CD4-positive, alpha-beta T cell treated with Interleukin-10 for 1 hour (primary cell): ENCODE measurements at regions not wholly inside any gene's neighbourhood (a gene's known extent, or its start where the extent isn't known, plus 50 kb on each side); places are given as distances from the start of the nearest gene placed in this dataset.
"Not testable (repeated sequence)": the region's sequence is repeated elsewhere in the genome, so short reads cannot be mapped to it uniquely, and the experiment has no call there.

Experiments
- DNase-seq: peaks from one replicate; pipeline ENCODE4 v3.0.0-alpha.2; 2020

DNA sequence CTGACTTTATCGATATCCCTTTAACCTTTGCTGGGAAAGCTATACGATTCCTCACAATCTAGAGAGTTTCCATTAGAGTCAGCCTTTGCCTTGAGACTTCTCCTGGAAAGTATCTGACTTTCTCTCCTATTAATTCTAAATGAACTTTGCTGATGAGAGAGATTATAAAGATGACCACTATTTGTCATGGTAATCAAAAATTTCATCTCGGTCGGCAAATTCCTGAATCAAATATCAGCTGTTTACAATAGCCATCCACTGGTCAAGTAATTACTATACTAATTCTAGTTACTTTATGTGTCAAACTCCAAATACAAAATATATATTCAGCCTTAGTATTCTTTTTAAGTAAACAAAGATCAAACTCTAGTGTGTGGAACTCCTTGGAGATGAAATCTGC is 164.4 kb upstream of the ITGA1 start:
- DNase-seq = no peak

DNA sequence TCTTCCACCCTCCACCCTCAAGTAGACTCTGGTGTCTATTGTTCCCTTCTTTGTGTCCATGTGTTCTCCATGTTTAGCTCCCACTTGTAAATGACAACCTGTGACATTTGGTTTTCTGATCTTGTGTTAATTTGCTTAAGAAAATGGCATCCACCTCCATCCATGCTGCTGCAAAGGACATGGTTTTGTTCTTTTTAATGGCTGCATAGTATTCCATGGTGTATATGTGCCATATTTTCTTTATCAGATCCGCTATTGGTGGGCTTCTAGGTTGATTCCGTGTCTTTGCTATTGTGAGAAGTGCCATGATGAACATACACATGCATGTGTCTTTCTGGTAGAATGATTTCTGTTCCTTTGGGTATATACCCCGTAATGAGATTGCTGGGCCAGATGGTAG is 163.4 kb upstream of the ITGA1 start:
- DNase-seq = no peak

DNA sequence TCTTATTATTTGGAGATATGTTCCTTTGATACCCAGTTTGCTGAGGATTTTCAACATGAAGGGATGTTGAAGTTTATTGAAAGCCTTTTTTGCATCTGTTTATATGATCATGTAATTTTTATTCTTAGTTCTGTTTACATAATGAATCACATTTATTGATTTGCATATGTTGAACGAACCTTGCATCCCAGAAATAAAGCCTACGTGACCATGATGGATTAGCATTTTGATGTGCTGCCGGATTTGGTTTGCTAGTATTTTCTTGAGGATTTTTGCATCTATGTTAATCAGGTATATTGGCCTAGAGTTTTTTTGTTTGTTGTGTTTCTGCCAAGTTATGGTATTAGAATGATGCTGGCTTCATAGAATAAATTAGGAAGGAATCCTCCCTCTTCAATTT is 161.4 kb upstream of the ITGA1 start:
- DNase-seq = no peak

DNA sequence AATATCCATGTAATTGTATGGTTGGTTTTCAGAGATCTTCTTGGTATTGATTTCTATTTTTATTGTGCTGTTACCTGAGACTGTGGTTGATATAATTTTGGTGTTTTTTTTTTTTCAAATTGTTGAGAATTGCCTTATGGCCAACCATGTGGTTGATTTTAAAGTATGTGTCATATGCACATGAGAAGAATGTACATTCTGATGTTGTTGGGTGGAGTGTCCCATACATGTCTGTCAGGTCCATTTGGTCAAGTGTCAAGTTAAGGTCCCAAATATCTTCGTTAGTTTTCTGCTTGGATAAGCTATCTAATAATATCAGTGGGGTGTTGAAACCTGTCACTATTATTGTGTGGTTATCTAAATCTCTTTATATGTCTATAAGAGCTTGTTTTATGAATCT is 160.0 kb upstream of the ITGA1 start:
- no peak for DNase-seq

DNA sequence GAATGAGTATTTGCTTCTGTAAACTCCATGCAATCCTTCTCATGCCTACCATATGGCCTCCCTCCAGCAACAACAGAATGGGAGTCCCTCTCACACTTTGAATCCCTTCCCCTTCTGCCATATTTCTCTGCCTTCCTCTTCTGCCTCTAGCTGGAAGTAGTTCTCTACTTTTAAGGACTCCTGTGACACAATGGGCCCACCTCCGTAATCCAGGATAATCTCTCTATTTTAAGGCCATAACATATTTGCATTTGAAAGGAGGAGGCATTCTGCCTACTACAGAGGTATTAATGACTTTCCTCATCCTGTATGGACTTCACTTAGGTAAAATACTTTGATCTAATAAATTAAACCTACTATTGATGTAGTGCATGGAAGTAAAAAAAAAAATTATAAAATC is 155.4 kb upstream of the ITGA1 start:
- DNase-seq = no peak

DNA sequence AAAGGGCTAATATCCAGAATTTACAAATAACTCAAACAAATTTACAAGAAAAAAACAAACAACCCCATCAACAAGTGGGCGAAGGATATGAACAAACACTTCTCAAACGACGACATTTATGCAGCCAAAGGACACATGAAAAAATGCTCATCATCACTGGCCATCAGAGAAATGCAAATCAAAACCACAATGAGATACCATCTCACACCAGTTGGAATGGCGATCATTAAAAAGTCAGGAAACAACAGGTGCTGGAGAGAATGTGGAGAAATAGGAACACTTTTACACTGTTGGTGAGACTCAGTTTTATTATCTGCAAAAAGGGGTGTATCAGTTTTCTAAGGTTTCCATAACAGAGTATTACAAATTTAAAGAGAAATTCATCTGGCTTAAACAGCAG is 153.5 kb upstream of the ITGA1 start:
- not testable (repeated sequence) for DNase-seq

DNA sequence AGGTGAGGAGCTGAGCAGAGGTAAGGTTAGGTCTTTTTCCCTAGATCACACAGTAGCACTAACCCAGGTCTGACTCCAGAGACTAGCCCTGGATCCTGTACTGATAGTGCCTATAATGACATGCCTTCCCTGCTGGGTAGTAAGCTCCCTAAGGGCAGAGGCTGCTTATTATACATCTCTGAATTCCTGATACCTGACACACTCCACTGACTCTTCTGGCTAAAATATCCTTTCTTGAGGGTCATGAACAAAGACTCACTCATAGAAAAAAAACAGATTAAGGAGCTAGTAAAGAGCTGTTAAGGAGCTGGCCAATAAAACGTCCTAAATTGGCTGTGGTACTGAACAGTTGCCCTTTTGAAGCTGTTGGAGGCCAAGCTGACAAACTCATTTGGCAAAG is 149.0 kb upstream of the ITGA1 start:
- DNase-seq = no peak

DNA sequence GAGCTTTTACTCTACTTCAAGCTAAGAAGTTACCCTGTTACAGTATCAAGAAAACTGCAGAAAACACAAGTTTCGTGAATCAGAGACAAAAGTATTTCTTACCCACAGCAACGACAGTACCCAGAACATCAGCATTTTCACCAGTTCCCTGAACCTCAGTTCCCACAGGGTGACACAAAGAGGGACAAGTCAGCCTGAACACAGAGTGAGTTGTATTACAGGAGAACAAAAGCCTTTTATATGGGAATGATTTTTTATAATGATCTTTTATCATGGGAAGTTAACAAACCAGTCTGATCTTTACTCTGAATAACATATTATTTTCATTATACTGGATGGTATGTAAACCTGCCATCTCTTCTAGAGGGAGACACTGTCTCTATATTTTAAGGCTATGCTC is 139.0 kb upstream of the ITGA1 start:
- no peak for DNase-seq

DNA sequence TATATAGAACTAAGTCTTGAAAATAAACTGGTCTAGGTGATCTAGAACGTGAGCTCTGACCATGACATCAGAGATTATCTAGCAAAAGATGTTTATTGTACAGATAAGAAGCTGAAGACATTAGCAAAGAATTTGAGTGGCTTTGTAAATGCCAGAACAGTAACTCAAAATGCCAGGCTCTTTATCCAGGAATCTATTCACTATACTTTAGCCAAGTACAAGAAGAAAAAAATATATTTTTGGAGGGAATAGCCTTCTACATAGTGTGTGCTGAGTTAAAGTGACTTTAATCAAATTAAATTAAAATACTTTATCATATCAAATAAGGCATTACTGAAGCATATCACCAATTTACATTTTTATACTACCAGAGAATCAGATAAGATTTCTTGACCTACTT is 132.6 kb upstream of the ITGA1 start:
- DNase-seq = no peak

DNA sequence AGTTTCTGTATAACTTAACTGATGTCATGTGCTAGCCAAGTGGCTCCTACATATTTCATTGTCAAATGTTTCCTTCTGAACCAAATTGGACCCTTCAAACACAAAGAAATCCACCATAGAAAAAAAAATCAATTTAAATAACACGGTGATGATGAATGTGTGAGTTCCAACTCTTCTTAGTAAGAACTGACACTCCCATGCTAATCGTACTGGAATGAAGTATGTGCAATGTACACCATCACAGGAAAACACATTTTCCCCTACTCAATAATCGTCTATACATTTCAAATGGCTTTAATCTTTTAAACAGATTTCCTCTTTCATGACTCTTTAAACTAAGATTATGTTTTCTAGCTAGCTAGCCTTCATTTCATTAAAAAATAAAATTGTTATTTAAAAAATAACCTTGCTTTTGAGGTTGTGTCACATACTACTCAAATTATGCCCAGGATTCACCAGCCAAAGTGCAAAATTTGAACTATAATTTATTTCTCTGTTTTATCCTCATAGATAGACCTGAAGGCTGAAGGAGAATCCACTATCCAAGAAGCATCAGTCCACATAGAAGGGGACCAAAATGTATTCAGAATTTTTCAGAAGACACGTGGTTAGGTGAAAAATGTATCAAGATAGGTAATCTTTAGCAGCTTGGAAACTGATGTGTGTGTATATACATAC is 131.0 kb upstream of the ITGA1 start:
- DNase-seq = no peak

DNA sequence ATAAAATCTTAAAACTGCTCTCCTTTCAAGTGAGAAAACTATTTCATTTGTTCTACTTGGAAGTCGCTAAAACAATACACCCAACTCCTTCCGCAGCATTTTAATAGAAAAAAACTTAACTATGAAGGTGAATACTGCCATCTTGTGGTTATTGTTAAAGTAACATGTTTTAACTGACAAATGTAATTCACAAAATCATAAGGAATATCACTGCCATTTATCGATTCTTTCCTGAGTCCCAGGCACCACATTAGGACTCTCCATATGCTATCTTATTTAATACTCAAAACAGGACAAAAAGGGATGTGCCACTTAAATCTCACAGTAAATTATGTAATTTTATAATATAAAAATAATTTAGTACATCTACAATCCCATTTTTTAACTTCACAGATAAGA is 130.5 kb upstream of the ITGA1 start:
- DNase-seq = peak; percentile 42

DNA sequence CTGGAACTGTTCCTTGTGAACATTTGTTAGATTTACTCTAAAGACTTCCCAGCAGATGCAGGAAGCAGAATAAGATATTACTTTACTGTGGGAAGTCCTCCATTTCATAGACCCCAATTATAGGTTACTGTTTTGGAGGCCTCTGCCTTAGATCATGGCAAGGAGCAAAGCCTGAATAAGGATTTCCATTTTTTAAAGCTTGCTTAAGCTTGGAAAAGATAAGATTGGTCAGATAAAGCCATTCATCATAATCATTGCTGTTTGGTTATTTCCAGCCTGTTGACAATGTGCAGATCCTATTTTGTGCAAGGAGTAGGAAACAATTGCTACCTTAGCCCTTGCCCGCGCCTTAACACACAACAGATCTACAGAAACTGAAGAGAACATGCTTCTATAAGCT is 129.5 kb upstream of the ITGA1 start:
- DNase-seq = no peak

DNA sequence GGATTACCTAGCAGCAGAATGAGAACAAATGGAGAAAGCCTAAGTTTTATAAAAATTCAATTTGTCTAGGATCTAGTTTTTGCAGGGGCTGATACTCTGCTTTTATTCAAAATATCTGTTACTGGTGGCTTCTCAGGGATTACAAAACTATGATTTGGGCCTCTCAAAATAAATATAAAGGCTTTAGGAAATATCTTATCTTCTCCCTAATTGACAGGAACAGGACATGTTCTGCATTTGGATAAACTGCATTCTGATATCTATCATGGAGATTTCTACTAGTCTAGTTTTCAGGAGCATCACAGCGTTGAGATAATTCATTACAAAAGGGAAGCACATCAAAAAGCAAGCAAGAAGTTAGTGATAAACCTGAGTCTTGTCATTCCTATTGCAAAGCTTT is 127.1 kb upstream of the ITGA1 start:
- no peak for DNase-seq

DNA sequence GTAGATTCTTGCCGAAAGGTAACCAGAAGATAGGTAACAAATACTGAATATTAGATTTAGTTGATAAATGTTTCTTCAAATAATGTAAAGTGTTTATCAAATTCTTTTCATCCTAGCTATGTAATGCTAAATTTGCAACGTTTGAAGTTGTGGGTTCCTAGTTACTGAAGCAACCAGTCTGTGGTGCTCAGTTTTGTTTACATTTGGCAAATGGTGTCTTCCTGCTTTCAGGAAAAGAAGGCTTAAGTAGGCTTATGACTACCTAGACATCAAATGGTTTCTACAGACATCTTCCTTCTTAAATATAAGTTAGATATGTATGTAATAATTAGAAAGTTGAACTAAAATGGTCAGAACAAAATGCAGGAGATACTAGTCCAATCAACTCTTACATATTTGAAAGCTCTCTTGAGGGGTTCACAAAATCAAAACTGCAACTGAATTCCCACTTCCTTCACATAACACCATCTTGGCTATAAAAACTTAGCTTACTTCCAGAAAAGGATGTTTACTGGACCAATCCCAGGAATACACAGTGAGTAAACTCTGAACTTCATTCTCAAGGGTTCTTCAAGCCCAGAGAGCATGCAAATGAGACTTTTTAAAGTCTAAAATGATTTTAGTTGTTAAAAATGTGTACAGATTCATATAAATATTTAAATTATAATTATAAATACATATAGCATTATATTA is 125.7 kb upstream of the ITGA1 start:
- no peak for DNase-seq

DNA sequence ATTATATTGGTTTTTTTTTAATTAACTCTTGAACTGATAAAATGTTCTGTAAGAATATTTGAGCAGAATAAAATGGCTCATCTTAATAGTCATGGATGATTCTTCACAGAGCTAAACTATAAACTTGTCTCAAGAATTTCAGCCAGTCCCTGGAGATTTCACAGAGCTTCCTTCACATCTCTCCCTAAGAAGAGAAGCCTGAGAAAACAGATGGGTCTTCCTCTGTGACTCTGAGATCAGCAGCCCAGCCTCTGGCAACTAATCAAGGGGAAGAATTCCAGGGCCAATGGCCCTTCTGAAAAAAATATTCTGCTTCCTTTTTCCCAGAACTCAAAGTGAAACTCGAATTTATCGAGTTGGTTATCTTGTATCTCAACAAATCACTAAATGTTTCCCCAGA is 122.2 kb upstream of the ITGA1 start:
- DNase-seq = no peak

DNA sequence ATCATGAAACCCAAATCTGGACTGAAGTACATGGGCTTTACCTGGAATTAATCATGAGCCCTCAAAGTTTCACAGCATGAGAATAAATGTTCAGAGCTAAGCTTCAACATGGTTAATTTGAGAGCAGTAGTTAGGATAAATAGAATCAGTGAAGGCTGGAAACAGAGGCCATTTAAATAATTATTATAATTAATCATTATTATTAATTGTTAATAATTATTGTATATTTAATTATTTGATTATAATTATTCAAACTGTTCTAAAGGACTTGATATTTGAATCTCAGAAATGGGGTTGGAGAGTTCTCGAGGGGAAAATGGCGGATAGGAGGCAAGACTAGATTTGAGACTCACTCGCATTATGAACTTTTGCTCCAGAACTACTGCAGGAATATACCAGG is 119.6 kb upstream of the ITGA1 start:
- DNase-seq = no peak

DNA sequence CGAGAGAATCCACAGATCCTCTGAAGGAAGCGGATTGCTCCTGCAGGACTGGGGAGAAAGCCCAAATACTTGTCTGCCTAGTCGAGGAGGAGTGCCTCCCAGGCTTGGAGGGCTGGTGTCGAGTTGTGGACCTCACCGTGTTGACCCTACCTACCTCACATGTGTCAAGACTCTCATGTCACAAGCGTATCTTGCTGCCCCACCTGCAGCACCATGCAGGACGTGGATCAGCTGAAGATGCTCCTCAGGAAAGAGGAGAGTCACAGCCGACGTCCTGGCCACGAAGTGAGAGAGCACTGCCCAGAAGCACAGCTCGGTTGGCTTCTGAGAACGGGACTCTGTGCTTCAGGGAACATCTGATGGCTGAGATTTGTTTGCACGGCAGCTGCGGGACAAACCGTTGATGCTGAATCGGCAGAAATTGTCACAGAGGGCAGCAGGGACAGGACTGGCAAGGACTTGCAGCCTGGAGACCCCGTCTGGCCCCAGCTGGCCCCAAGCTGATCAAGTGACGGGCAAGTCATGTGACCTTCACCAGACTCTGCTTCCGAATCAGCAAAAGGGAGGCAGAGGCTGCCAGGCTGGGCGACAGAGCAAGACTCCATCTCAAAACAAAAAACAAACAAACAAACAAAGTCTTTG is 119.1 kb upstream of the ITGA1 start:
- no peak for DNase-seq

DNA sequence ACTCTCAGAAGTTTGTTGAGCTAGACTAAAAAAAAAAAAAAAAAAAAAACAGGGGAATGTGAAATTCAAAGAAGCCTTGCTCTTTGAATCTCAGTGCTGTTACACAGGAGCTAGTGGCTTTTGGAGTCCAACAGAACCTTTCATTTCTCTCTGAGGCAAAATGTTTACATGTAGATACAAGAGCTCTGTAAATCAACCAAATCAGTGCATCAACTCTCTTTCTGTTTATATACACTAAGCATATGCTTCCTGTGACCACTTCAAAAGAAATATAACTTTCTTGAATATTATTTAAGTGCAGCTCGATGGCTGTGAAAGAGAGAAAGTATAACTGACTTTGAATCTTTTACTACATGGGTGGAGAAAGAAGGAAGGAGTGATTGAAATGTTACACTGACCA is 115.3 kb upstream of the ITGA1 start:
- DNase-seq = no peak

DNA sequence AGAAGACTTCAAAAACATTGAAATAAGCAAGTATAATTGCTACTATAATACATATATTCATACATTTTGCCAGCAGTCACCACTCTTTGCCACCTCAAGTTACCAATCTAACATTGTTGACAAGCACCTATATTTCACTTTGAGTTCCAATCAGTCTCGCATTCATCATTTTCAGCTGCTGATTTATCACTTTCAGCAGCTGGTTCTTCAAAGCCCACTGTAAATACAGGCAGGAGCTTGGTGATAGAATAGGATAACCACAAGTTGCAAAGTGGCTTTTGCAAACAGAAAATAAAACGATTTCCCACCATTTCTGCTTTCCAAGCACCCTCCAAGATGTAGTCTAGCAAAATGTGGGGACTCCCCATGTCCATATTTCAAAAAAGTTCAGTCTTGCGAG is 114.2 kb upstream of the ITGA1 start:
- no peak for DNase-seq

DNA sequence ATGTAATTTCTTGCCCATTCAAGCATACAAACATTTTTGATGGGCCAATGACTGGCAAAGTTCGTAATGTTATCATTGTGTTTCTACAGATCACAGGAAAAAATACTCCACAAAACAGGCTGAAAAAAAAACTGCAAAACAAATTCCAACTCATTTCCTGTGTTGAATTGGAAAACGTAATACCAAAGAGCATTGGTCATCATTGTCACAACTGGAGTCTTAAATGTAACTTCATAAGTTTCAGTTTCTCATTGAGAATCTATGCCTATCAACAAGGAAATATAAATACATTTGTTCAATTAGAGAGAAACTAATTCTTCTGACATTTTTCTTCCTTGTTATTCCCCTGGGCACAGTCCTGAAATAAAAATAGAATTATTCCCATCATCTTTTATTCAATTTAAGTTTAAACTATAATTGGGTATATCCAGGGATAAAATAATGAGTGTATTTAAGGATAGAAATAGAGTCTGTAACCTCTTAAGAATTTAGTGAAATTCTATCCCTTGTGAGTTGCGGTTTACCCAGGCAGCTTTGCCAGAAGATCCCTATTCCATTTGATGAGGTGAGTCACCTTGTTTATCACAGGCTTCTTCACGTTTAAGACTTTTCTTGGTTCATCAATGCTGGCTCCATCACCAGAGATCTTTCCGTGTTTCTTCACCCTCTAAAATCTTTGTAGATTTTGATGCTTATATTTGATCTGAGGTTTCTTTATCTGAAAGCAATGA is 112.7 kb upstream of the ITGA1 start:
- no peak for DNase-seq

DNA sequence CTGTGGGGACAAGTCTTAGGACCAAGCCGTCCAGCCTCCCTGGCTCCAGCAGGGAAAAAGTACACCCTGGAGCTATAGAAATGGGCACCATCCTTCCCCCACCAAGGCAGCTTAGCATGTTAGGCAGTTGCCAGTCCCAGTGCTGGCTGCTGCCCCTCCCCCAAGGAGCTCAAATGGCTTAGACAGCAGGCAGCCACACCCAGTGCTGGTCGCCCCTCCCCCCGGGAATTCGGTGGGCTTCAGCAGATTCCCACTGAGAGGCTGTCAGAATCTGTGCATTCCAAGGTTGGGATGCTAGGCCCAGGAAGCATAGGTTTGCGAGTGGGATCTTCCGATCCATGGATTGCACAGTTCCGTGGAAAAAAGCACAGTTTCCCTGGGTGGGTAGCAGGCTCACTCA is 105.2 kb upstream of the ITGA1 start:
- DNase-seq = no peak

DNA sequence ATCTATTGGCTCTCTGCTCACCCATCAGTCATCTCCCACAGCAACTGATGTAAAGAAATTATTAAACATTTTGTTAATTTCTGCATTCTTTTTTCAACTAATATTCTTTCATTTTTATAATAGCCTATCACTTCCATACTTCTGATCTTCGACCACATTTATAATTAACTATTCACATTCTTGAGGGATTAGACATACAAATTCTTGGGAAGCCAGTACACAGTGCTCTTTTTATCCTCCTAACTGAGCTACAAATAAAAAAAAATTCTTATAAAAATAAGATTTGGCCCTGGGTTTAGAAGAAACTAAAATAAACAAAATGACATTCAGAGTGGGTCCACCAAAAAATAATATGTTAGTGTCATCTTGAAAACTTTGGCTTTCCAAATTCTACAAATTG is 103.7 kb upstream of the ITGA1 start:
- no peak for DNase-seq

DNA sequence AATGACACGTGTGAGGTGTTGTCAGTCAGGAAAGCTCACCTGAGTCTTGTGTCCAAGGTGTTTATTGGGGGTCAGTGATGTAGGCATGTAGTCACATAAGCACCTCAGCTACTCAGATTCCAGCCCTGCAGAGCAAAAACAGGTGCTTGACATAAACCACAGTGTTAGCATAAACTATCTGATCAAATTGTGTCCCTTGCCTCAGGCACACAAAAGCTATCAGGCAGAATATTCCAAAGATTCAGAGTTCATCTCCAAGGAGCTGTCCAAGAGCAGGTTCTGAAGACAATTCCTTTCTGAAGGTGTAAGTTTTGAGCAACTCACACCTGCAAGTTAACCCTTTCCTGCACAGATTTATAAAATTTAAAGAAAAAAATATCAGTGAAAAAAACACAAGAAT is 102.2 kb upstream of the ITGA1 start:
- no peak for DNase-seq

DNA sequence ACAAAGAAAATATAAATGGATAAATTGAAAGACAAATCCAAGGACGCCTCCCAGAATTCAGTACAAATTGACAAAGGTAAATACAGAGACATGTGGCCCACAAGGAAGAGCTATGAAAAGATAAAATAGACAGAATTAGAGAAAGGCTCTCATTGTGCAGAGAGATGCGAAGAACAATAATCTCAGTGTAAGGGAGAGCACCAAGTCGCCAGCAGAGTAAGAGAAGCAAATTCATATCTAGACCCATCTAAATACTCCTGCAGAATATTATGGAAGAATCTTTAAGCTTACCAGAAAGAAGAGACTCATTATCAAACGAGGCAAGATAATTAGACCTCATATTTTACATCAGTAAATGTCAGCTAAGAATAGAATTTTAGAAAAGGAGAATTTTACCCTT is 101.7 kb upstream of the ITGA1 start:
- DNase-seq = no peak
